MM.1S (cell line): ENCODE measurements at regions not wholly inside any gene's neighbourhood (a gene's known extent, or its start where the extent isn't known, plus 50 kb on each side); places are given as distances from the start of the nearest gene placed in this dataset.

Experiments
- EZH2 ChIP-seq: fragments of 300-600 bp; sonication (generic); optimal IDR thresholded peaks from 2 replicates; pipeline ENCODE3; 2017; ENCODE audit warnings: low read depth, mild to moderate bottlenecking, antibody characterized with exemption, low read length, mixed read lengths
- TF ChIP-seq, protein P1 (sequence below): fragments of 300-600 bp; sonication (generic); IDR thresholded peaks from 2 replicates; pipeline ENCODE4 v1.5.1; 2016; ENCODE audit warnings: antibody characterized with exemption, low read length, mixed read lengths

DNA sequence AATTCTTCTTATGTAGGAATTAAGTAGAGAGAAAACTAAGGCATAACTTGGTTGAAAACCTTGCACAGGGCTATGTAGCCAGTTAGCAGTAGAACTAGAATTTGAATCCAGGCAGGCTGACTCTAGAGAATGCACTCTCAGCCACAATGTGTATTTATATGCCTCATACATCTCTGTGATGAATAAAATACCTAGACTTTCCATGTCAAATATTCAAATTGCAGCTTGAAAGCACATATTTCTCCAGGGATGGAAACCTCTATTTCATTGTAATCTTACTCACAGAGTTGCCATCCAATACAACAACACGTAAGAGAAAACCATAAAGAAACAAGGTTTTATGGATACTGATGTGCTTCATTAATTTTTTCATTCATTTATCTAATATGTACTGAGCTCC lies 256.0 kb upstream of the FLRT2 start:
- TF ChIP-seq EZH2, result no peak
- TF ChIP-seq, protein P1, sequence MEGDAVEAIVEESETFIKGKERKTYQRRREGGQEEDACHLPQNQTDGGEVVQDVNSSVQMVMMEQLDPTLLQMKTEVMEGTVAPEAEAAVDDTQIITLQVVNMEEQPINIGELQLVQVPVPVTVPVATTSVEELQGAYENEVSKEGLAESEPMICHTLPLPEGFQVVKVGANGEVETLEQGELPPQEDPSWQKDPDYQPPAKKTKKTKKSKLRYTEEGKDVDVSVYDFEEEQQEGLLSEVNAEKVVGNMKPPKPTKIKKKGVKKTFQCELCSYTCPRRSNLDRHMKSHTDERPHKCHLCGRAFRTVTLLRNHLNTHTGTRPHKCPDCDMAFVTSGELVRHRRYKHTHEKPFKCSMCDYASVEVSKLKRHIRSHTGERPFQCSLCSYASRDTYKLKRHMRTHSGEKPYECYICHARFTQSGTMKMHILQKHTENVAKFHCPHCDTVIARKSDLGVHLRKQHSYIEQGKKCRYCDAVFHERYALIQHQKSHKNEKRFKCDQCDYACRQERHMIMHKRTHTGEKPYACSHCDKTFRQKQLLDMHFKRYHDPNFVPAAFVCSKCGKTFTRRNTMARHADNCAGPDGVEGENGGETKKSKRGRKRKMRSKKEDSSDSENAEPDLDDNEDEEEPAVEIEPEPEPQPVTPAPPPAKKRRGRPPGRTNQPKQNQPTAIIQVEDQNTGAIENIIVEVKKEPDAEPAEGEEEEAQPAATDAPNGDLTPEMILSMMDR, result no peak
